ENCODE measurements at regions not wholly inside any gene's neighbourhood (a gene's known extent, or its start where the extent isn't known, plus 50 kb on each side); places are given as distances from the start of the nearest gene placed in this dataset.
A peak's percentile ranks its signal among the peaks of the same experiment; 100 is the strongest.
"Not testable (repeated sequence)": the region's sequence is repeated elsewhere in the genome, so short reads cannot be mapped to it uniquely, and the experiment has no call there.

DNA sequence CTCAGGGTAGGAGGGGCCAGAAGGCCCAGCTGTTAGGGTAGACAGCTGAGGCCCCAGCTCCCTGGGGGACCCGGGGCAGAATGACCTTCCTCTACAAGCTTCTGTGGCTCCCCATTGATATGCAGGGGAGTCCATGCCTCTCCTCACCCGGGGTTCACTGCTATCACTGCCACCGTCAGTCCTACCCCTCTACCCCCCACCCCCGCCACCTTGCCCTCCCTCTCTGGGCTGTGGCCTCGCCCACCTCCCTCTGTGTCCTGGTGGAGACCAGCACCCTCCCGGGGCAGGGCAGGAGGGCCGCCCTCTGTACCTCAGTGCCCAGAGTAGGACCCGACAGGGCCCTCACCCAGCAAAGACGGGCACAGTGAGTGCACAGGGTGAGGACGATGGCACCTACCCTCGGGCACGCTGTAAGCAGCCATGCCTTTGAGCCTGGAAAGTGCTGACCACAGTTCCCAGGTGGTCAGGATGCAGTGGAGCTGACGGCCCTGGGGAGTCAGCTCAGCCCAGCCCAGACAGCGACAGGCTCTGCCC lies 88.4 kb upstream of the SFSWAP start:
- peak in 1 of 56 donors; percentile 61 for DNase-seq

- not testable (repeated sequence) for DNase-seq
Observed at GRCh38 chr12:131623404-131624368, 87.2 kb upstream of the SFSWAP start.

DNA sequence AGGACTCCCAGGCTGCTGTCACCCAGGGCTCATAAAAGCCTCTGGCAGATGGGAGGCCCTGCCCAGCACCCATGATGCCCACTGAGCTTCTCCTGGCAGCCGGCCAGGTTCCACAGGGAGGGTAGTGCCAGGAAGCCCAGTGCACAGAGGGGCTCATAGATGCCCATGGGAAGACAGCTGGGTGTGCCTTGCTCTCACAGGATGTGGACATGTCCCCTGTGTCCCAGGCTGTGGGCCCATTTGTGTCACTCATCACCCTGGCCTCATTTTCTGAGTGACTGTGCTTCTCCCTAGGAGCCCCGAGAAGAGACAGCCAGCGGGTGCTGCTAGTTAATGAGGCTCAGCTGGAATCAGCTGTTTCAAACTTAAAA lies 86.5 kb upstream of the SFSWAP start:
- peak in 31 of 56 donors; percentile 18 to 80 (median 58) for DNase-seq

- DNase-seq, result not testable (repeated sequence)
Observed at GRCh38 chr12:131624756-131625501, 86.0 kb upstream of the SFSWAP start.

DNA sequence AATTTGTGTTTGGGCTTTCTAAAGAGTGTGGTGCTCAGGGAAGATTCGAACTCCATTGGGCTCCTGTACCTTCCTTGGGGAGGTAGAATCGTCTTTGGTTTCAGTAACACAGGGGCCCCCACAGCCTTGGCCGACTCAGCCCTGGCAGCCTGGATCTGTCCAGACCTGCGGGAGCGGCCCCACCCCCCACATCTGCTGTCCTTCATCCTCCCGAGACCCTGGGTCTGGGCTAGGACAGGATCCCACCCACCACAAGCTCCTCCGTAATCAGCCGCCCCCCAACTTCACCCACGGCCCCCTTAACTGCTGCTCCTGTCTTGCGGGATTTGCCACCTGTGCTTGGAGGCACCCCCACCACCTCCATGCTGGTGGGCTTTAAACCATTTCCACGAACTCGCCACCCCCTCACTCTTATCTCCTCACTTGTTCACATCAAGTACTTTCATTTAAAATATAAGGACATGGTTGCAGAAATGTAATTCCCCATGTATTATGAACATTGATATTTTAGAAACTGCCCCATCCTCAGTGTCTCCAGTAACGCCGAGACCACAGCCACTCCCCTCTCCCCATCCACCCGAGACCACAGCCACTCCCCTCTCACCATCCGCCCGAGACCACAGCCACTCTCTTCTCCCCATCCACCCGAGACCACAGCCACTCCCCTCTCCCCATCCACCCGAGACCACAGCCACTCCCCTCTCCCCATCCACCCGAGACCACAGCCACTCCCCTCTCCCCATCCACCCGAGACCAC lies 84.7 kb upstream of the SFSWAP start:
- not testable (repeated sequence) for DNase-seq

- not testable (repeated sequence) for DNase-seq
Observed at GRCh38 chr12:131627151-131628022, 83.5 kb upstream of the SFSWAP start.

DNA sequence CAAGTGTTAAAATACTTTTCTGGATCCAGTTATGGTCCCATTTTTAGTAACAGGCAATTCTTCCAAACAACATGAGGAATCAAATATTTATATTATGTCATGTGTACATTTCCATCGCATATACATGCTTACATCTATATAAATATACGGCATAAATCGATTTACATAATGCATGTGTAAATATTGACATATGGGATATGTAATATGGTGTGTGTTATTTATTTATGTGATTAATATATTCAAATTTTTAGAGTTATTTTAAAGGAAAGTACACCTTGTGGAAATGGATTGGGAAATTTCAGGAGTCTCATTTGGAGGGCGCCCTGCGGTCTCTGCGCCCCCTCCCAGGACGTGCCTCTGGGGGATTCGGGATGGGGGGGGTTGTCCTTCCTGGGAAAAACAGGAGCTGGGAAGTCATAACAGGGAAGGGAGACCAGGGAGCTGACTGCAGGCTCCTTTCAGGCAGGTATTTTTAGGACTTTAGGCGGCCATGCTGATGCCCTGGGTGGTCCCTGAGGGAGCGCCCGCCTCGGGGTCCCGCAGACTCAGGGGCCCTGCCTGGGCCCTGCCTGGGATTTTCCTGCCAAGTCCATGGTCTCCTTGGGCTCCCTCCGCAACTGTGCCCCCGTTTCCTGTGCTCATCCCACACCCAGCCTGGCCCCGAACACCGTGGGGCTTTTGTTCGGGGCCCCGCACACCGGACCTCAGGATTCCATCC lies 82.7 kb upstream of the SFSWAP start:
- no peak for DNase-seq

DNA sequence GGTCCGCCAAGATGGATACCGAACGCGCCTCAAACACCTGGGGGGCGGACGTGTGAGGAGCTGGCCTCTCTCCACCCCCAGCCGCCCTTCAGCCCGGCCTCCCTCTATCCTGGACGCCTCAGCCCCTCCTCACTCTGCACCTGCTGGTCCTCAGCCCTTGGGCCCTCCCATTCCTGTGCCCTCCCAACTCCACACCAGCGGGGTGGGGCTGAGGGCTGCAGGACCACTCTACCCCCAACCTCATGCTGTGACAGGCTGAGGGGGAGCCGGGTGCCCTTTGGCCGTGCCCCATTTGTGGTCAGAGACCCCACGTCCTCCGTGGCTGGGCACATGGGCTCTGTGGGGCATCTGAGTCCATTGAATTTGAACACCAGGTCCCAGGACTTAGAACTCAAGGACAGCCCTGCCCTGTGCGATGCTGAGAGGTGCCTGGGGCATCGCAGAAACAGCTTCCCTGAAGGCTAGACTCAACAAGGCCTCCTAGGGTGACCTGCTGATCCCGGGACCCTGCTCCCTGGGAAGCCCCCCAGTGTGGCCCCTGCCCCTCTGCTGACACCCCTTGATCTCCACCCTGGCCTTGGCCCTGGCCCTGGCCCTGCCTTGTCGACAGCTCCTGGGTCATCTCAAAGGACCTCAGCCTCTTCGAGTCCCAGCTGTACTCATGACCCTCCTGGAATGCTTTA lies 82.0 kb upstream of the SFSWAP start:
- no peak for DNase-seq

DNA sequence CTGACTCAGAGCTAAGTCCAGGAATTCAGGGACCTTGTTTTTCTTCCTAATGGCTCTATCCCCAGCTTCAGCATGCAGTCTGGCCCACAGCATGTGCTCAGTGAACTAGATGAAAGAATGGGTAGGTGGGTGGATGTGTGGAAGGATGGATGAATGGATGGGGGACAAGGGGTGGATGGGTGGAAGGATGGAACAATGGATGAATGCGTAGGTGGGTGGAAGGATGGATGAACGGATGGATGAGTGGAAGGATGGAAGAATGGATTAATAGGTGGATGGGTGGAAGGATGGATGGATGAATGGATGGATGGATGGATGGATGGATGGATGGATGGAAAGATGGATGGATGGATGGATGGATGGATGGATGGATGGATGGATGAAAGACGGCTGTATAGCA lies 79.7 kb upstream of the SFSWAP start:
- DNase-seq, result no peak

GRCh38 chr12:131631889-131632651 lies 78.8 kb upstream of the SFSWAP start:
- DNase-seq, result not testable (repeated sequence)

DNA sequence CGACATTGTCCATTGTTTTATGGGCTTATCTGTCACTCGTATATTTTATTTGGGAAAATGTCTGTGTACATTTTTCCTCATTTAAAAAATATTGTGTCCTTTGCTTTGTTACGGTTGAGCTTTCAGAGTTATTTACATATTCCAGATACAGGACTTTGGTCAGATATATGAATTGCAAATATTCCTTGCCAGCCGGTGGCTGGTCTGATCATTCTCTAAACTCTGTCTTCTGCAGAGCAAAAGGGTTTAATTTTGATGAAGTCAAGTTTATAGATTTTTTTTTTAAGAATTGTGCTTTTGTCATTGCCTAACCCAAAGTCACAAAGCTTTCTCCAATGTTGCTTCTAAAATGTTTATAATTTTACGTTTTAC lies 78.3 kb upstream of the SFSWAP start:
- DNase-seq, result not testable (repeated sequence)

DNA sequence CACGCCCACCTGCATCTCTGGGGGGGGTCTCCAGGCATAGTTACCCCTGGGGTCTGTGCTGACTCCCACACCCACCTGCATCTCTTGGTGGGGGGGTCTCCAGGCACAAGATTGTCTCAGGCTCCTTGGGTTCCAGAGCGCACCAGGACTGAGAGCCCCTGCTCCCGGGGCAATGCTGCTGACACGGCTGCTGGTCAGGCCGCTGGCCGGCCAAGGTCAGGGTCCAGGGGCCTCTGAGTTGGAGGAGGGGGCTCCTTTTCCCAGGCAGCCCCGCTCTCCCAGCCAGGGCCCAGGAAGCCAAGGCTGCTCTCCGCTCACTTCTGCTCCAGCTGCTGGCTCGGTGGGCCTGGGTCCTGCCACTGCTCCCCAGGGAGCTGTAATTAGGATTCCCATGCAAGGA lies 77.3 kb upstream of the SFSWAP start:
- not testable (repeated sequence) for DNase-seq

- DNase-seq, result no peak
Observed at GRCh38 chr12:131634037-131634436, 76.9 kb upstream of the SFSWAP start.

DNA sequence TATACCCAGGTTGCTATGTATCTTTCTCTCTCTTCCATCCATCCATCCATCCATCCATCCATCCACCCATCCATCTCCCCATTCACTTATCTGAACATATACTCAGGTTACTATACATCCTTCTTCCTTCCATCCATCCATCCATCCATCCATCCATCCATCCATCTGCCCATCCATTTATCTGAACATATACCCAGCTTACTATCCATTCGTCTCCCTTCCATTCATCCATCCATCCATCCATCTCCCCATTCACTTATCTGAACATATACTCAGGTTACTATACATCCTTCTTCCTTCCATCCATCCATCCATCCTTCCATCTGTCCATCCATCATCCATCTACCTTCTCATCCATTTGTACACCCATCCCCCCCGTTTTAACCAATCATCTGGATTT lies 75.9 kb upstream of the SFSWAP start:
- not testable (repeated sequence) for DNase-seq

DNA sequence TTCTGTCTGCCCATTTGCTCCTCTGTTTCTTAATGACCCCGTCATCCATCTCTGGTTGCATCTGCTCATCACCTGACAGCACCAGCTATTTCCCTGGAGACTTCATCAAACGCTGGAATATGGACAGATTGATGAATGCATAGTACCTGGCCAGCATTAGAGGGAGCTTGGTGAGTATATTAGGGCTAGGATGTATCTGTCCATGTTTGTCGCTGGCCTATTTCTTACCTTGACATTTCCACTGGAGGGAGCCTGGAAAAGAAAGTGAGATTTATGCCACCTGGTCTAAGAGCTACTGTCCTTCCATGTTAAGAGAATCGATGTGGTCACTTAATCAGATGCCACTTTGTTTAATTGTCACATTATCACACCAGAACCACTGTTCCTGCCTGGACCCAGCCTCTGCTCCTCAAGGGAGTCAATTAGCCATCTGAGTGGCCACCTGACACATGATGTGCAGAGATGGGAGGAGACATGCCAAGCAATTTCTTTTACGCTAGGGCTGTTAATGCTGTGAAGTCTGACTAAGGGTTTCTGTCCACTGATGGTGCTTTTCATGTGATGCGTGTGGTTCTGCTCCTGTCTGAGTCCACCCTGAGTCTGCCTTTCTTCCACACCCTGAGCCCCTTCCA lies 75.3 kb upstream of the SFSWAP start:
- no peak for DNase-seq

DNA sequence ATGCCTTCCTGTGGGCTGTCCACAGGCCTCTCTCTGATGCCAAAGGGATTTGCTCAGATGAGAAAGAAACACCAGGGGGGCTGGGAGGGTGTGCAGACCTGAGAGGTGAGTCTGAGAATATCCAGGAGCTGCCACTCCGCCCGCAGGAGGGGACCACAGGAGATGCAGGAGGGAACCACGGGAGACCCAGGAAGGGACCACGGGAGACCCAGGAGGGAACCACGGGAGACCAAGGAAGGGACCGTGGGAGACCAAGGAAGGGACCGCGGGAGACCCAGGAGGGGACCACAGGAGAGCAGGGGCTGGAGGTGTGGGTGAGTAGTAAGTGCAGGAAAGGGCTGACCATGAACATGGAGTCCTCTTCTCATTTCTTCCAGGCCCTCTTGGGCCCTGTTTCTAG lies 74.6 kb upstream of the SFSWAP start:
- DNase-seq, result no peak

GRCh38 chr12:131636940-131637750 lies 73.7 kb upstream of the SFSWAP start:
- DNase-seq, result no peak
